Karpas-422 (cell line): ENCODE measurements at regions not wholly inside any gene's neighbourhood (a gene's known extent, or its start where the extent isn't known, plus 50 kb on each side); places are given as distances from the start of the nearest gene placed in this dataset.
A peak's percentile ranks its signal among the peaks of the same experiment; 100 is the strongest.
"Not testable (repeated sequence)": the region's sequence is repeated elsewhere in the genome, so short reads cannot be mapped to it uniquely, and the experiment has no call there.

Experiments used
- DNase-seq: peaks from one replicate; pipeline ENCODE4 v3.0.0-alpha.2; 2015
- H2AFZ ChIP-seq: fragments of 200-600 bp; sonication (generic); 2 replicates; pipeline ENCODE4 v1.6.1; 2014; ENCODE audit warnings: antibody characterized with exemption, low read length, mixed read lengths
- H3K27ac ChIP-seq: fragments of 200-600 bp; sonication (generic); 2 replicates; pipeline ENCODE4 v1.5.1; 2014; ENCODE audit warnings: mild to moderate bottlenecking, low read length, moderate library complexity
- H3K27me3 ChIP-seq: fragments of 200-600 bp; sonication (generic); 2 replicates; pipeline ENCODE4 v1.6.1; 2014; ENCODE audit warnings: low read length, mixed read lengths
- H3K36me3 ChIP-seq: fragments of 200-600 bp; sonication (generic); 2 replicates; pipeline ENCODE4 v1.6.1; 2014; ENCODE audit warnings: low read length, mixed read lengths; ENCODE audit not compliant: insufficient read depth
- H3K4me1 ChIP-seq: fragments of 200-600 bp; sonication (generic); 2 replicates; pipeline ENCODE4 v1.6.1; 2014; ENCODE audit warnings: mild to moderate bottlenecking, low read length, mixed read lengths
- H3K4me2 ChIP-seq: fragments of 200-600 bp; sonication (generic); 2 replicates; pipeline ENCODE4 v1.6.1; 2014; ENCODE audit warnings: low read length, low read depth, mild to moderate bottlenecking; ENCODE audit not compliant: poor library complexity, severe bottlenecking
- H3K4me3 ChIP-seq: fragments of 200-600 bp; sonication (generic); 2 replicates; pipeline ENCODE4 v1.5.1; 2014; ENCODE audit warnings: mild to moderate bottlenecking, antibody characterized with exemption, low read length, mixed read lengths
- H3K79me2 ChIP-seq: fragments of 200-600 bp; sonication (generic); 2 replicates; pipeline ENCODE4 v1.6.1; 2014; ENCODE audit warnings: mild to moderate bottlenecking, low read length, mixed read lengths
- H3K9ac ChIP-seq: fragments of 200-600 bp; sonication (generic); 2 replicates; pipeline ENCODE4 v1.6.0; 2014; ENCODE audit warnings: low read length
- H3K9me2 ChIP-seq: fragments of 200-600 bp; sonication (generic), shearing (Covaris generic); replicated peaks from 2 replicates; pipeline ENCODE4 v1.6.0; 2014; ENCODE audit warnings: mild to moderate bottlenecking, low read length, moderate library complexity; ENCODE audit not compliant: insufficient read depth
- H3K9me3 ChIP-seq: fragments of 300-700, 200-600 bp; sonication (generic); 2 replicates; pipeline ENCODE4 v1.6.1; 2014; ENCODE audit warnings: low read length, mixed read lengths
- H4K20me1 ChIP-seq: fragments of 200-600 bp; sonication (generic); 2 replicates; pipeline ENCODE4 v1.6.1; 2014; ENCODE audit warnings: mild to moderate bottlenecking, antibody characterized with exemption, low read length, low read depth; ENCODE audit not compliant: insufficient read depth

DNA sequence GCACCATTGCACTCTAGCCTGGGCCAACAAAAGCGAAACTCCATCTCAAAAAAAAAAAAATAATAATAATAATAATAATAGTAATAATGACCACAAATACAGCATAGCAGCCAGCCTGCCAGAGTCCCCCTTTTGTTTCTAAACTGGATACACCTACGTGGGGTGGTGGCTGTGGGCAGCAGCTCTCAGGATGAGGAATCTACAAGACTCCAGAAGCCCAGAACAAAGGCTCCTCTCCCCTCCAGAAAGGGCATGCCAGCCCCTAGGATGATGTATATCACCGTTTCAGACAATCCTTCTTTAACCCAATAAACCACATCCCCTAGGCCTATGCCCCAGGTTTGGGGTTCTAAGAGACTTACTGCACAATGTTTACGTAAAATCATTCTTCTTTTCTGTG lies 155.9 kb downstream of the QRSL1 start:
- no peak for DNase-seq
- no peaks in the 10 kb centered on the region for H3K79me2 ChIP-seq

GRCh38 chr6:106783640-106784566 lies 154.5 kb downstream of the QRSL1 start:
- no peaks in the 10 kb centered on the region for H3K4me1 ChIP-seq
- H3K4me3 ChIP-seq = no peak overlapping the region
- no peak overlapping the region for H3K27ac ChIP-seq
- no peak overlapping the region for H3K4me2 ChIP-seq
- no peaks in the 10 kb centered on the region for H4K20me1 ChIP-seq
- no peak overlapping the region for H3K9ac ChIP-seq
- H3K27me3 ChIP-seq = no peaks in the 10 kb centered on the region
- no peak for DNase-seq
- H3K79me2 ChIP-seq = no peaks in the 10 kb centered on the region
- no peak overlapping the region; the same call in 1 of the 2 replicates for H2AFZ ChIP-seq
- H3K9me2 ChIP-seq = no peaks in the 10 kb centered on the region
- H3K9me3 ChIP-seq = peaks cover 2% of the 10 kb centered on the region; the same call in 1 of the 2 replicates
- no peaks in the 10 kb centered on the region for H3K36me3 ChIP-seq

More for the DNA sequence above, 155.9 kb downstream of the QRSL1 start:
- H3K27ac ChIP-seq = no peak overlapping the region
- no peak overlapping the region for H3K4me3 ChIP-seq
- no peaks in the 10 kb centered on the region for H3K4me1 ChIP-seq
- no peaks in the 10 kb centered on the region for H3K36me3 ChIP-seq
- no peak overlapping the region for H2AFZ ChIP-seq
- no peak overlapping the region for H3K9ac ChIP-seq
- H3K27me3 ChIP-seq = no peaks in the 10 kb centered on the region
- H3K4me2 ChIP-seq = no peak overlapping the region
- H4K20me1 ChIP-seq = no peaks in the 10 kb centered on the region
- H3K9me2 ChIP-seq = no peaks in the 10 kb centered on the region
- no peaks in the 10 kb centered on the region for H3K9me3 ChIP-seq

DNA sequence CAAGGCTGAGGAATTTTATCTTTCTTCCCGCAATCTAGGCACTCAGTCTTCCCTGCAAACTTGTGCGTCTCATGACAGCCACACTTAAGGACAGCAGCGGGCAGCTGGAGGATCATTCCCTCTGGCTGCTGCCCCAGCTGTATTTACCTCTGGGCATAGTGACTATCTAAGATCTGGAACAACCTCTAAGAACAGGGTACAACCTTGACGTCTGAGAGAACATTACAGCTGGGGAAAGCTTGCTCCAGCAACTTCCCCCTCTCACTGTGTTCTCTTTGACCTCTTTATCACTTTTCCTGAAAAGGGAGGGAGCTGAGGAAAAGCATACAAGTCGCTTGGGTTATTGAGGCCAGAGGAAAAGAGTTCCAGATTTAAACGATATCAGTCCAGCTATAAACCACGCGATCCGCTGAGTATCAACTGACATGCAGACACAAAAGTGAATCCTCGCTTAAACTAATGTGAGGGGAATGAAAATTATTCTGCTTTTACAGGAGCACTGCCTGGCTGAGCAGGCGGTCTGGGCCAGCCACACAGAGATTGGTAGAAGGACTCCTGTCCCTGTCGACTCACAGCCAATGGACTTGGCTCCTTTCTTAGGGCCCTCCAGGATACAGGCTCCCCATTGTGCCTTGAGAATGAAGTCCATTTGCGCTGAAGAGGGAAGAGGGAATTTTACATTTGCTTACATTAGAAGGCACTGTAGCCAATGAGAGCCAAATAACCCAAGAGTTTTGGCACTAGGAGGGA lies 153.3 kb downstream of the QRSL1 start:
- no peaks in the 10 kb centered on the region for H3K9me2 ChIP-seq
- H3K27ac ChIP-seq = no peak overlapping the region
- H3K27me3 ChIP-seq = no peaks in the 10 kb centered on the region
- no peaks in the 10 kb centered on the region for H4K20me1 ChIP-seq
- DNase-seq = no peak
- no peak overlapping the region for H2AFZ ChIP-seq
- peaks cover 4% of the 10 kb centered on the region; the same call in 1 of the 2 replicates for H3K9me3 ChIP-seq
- H3K4me2 ChIP-seq = no peak overlapping the region
- no peaks in the 10 kb centered on the region for H3K36me3 ChIP-seq
- H3K9ac ChIP-seq = no peak overlapping the region
- no peaks in the 10 kb centered on the region for H3K79me2 ChIP-seq
- no peaks in the 10 kb centered on the region for H3K4me1 ChIP-seq
- H3K4me3 ChIP-seq = no peak overlapping the region

- not testable (repeated sequence) for H3K36me3 ChIP-seq, H3K4me1 ChIP-seq, H3K9me3 ChIP-seq, H3K79me2 ChIP-seq, DNase-seq, H3K9me2 ChIP-seq, H3K9ac ChIP-seq, H3K4me3 ChIP-seq, H3K4me2 ChIP-seq, H3K27ac ChIP-seq, H4K20me1 ChIP-seq, H3K27me3 ChIP-seq, H2AFZ ChIP-seq
These were observed 150.2 kb downstream of the QRSL1 start for GRCh38 chr6:106779552-106779951.

DNA sequence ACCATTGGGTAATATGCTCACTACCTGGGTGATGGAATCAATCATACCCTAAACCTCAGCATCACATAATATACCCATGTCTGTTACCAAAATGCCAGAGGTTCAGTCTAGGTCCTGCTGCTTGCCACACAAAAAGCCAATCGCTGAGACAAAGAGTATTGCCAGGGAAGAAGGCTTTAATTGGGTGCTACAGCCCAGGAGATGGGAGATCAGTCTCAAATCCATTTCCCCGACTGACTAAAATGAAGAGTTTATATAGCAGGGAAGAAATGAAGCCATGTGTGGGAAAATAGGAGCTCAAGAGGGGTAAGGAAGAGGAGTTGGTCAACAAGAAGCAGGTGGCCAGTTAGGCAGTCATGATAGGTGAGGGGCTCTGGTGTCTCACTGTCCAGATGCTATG lies 149.6 kb downstream of the QRSL1 start:
- H3K4me3 ChIP-seq = no peak overlapping the region
- no peaks in the 10 kb centered on the region for H4K20me1 ChIP-seq
- H3K36me3 ChIP-seq = no peaks in the 10 kb centered on the region
- H3K27ac ChIP-seq = no peak overlapping the region
- H2AFZ ChIP-seq = no peak overlapping the region
- H3K9ac ChIP-seq = no peak overlapping the region
- no peak for DNase-seq
- H3K79me2 ChIP-seq = no peaks in the 10 kb centered on the region
- no peaks in the 10 kb centered on the region for H3K9me2 ChIP-seq
- no peaks in the 10 kb centered on the region for H3K4me1 ChIP-seq
- H3K9me3 ChIP-seq = peaks cover 4% of the 10 kb centered on the region; the same call in 1 of the 2 replicates
- no peak overlapping the region for H3K4me2 ChIP-seq
- H3K27me3 ChIP-seq = no peaks in the 10 kb centered on the region

GRCh38 chr6:106773996-106774629 lies 144.7 kb downstream of the QRSL1 start:
- no peaks in the 10 kb centered on the region for H3K79me2 ChIP-seq
- no peaks in the 10 kb centered on the region for H3K4me1 ChIP-seq
- H3K4me3 ChIP-seq = no peak overlapping the region
- H3K9me3 ChIP-seq = peaks cover 11% of the 10 kb centered on the region; the same call in 1 of the 2 replicates
- no peak overlapping the region for H3K27ac ChIP-seq
- no peak for DNase-seq
- H3K4me2 ChIP-seq = no peak overlapping the region
- no peak overlapping the region for H3K9ac ChIP-seq
- H3K9me2 ChIP-seq = no peaks in the 10 kb centered on the region
- no peaks in the 10 kb centered on the region for H3K27me3 ChIP-seq
- H2AFZ ChIP-seq = no peak overlapping the region
- H3K36me3 ChIP-seq = no peaks in the 10 kb centered on the region; the same call in 1 of the 2 replicates
- H4K20me1 ChIP-seq = no peaks in the 10 kb centered on the region

- H3K27ac ChIP-seq = no peak overlapping the region
- no peaks in the 10 kb centered on the region for H4K20me1 ChIP-seq
- no peaks in the 10 kb centered on the region; the same call in 1 of the 2 replicates for H3K36me3 ChIP-seq
- no peaks in the 10 kb centered on the region for H3K9me2 ChIP-seq
- peak overlapping the region; percentile 28; the same call in 1 of the 2 replicates for H2AFZ ChIP-seq
- peaks cover 7% of the 10 kb centered on the region; the same call in 1 of the 2 replicates for H3K9me3 ChIP-seq
- DNase-seq = no peak
- no peaks in the 10 kb centered on the region for H3K79me2 ChIP-seq
- no peak overlapping the region for H3K4me2 ChIP-seq
- no peak overlapping the region for H3K9ac ChIP-seq
- H3K4me3 ChIP-seq = no peak overlapping the region
- no peaks in the 10 kb centered on the region for H3K4me1 ChIP-seq
- no peaks in the 10 kb centered on the region for H3K27me3 ChIP-seq
These were observed 144.1 kb downstream of the QRSL1 start for GRCh38 chr6:106773522-106773921.
